Fibroblast of the conjunctiva (primary cell): ENCODE measurements at regions not wholly inside any gene's neighbourhood (a gene's known extent, or its start where the extent isn't known, plus 50 kb on each side); places are given as distances from the start of the nearest gene placed in this dataset.

Source experiments
- DNase-seq: peaks from one replicate; pipeline ENCODE4 v3.0.0-alpha.2; 2010; ENCODE audit warnings: low read depth

GRCh38 chr4:104418286-104418685 is 76.4 kb downstream of the CXXC4 start:
- no peak for DNase-seq

DNA sequence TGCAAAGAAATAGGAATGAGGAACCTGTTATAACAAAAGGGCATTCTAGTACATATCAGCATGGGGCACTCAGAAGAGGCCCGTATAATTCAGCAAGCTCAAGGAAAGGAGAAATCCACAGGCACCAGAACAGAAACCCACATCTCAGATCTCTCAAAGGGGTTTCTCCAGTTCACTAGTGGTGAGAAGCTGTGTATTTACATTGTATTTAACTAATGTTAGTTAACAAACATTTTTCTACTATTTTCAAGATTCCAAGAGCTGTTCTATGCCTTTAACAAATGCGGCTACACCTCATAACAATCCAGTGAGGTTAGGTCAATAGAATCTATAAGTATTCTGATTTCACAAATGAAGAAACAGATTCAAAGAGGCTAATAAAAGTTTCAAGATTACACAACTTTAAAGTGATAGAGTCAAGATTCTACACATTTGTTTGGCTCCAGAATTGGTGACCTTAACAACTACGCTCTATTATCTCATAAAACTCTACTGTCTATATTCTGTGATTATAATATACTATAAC is 77.3 kb downstream of the CXXC4 start:
- no peak for DNase-seq

GRCh38 chr4:104416725-104417356 is 77.9 kb downstream of the CXXC4 start:
- no peak for DNase-seq

- DNase-seq, result no peak
These were observed 81.2 kb downstream of the CXXC4 start for GRCh38 chr4:104413487-104413886.

DNA sequence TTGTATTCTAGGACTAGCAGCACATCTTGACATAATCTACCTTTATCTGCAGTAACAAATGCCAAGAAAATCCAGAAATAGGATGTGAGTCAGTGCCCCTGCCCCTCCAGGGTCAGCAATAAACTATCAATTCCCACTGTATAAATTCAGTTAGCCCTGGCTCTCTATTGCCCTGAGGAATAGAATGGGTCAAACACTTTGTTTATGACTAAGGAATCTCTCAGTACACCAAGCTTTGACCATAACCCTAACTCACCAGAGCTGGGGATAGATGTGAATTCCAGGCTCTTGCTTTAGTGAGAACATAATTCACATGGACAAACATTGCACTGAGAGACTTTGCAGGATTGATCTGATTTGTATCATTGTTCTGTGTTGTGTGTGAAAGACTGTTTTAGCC is 82.3 kb downstream of the CXXC4 start:
- no peak for DNase-seq

DNA sequence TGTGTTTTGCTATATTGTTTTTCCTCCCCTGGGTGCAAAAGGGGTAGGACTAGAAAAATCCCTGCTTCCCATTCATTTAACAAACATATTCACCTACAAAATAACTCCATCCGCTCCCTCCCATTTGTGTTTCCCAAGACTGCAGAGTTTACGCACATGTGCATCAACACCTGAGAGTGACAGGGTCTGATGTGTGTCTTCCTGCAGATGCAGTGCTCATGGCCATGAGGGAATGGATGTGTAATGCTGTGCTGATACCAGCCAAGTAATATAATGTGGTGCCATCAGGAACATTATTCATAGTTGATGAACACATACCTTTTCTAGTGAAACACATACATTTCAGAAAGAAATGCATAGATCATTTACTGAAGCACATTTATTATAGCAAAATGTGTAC is 83.2 kb downstream of the CXXC4 start:
- no peak for DNase-seq

DNA sequence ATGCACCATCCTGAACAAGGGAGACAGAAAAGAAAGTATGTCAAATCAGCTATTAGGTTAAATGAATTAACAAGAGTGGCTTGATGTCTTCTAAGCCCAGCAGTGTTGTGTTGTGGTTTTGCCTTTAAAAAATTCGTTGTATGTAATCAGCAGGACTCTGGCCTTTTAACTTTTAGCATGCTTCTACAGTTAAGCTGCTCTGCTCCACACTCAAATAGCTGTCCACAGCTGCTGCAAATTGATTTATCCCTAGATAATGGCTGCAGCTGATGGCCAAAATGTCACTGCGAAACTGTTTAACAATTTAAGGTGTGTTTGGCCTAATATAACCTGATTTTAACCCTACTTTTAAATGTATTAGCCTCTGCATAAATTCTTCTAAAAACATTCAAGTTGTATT is 85.8 kb downstream of the CXXC4 start:
- DNase-seq, result no peak

DNA sequence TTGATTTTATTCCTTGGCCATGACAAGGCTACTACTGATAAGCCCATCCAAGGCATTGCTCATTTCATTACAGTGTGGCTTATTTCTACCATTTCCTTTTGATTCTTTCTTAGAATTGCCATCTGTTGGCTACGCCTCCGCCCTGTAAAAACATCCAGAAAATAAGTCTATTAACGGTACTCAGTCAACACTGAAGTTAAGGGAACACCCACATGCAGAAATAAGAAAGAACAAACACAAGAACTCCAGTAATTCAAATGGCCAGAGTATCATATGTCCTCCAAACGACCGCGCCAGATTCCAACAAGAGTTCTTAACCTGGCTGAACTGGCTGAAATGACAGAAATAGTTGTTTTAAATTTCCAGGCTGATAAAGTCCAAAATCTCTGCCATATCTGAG is 90.3 kb downstream of the CXXC4 start:
- DNase-seq, result no peak

DNA sequence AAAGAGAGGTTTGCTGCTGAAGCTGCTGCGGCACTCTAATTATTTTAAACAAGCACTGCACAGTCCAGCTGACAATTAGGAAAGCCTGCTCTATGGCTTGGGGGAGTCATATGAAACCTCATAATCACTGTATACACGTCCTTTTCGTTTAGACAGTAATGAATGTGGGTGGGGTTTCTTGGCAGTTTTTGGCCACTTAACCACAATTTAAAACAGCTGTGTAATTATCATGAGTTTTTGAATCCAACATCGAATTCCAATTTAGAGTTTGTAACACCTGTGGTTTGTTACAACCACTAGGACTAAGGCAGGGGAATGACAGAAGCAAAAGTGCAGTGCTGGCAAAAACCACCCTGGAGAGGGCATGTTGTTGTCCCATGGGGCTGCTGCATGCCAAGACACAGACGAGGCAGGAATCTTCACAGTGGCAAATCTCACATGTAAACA is 99.5 kb downstream of the CXXC4 start:
- no peak for DNase-seq

GRCh38 chr4:104394406-104395167 is 100.1 kb downstream of the CXXC4 start:
- no peak for DNase-seq

GRCh38 chr4:104393655-104394324 is 100.9 kb downstream of the CXXC4 start:
- peak; percentile 0 for DNase-seq

GRCh38 chr4:104385713-104386112 is 109.0 kb downstream of the CXXC4 start:
- no peak for DNase-seq

- DNase-seq, result no peak
These were observed 111.7 kb downstream of the CXXC4 start for GRCh38 chr4:104382961-104383360.

DNA sequence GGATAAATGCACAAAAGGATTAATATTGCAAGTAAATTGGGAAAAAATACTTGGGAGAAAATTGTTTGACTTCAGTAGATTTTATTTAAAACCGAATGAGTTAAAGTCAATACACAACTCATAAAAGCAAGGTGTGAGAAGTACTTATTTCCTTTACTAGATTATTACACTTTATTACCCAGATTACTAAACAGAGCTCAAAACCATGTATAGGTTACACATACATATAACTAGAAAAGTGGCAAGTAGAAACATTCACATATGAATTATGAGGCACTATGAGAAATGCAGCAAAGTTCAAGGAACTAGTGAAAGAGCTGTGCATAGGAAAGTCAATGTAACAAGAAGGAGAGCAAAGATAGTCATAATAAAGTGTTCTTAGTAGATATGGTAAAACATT is 113.0 kb downstream of the CXXC4 start:
- DNase-seq, result no peak

- no peak for DNase-seq
These were observed 129.1 kb downstream of the CXXC4 start for GRCh38 chr4:104365618-104366017.

GRCh38 chr4:104353481-104353880 is 141.2 kb downstream of the CXXC4 start:
- DNase-seq, result no peak

DNA sequence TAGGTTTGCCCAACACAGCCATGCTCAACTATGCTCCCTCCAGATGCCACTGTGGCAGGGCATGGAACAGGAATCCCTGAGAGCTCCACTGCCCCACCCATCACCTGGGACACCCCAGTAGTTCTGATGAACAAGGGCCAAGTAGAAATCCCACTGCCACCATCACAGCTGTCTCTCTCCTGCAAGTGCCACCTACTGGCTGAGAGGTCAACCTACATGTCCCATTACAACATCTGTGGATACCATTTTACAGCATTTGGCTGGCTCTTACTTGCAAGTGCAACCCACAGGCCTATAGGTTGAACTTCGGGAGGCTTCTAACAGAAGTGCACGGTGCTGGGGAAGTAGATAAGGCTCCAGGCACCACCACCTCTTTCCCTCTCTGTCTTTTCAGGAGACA is 142.5 kb downstream of the CXXC4 start:
- DNase-seq, result no peak

- no peak for DNase-seq
These were observed 143.0 kb downstream of the CXXC4 start for GRCh38 chr4:104351706-104352105.

GRCh38 chr4:104345598-104346242 is 149.0 kb downstream of the CXXC4 start:
- DNase-seq, result no peak

GRCh38 chr4:104344342-104344980 is 150.2 kb downstream of the CXXC4 start:
- DNase-seq, result no peak

GRCh38 chr4:104334410-104334809 is 160.3 kb downstream of the CXXC4 start:
- no peak for DNase-seq
